ENCODE measurements at regions not wholly inside any gene's neighbourhood (a gene's known extent, or its start where the extent isn't known, plus 50 kb on each side); places are given as distances from the start of the nearest gene placed in this dataset.

GRCh38 chr18:69217196-69218000, 183.3 kb upstream of the DOK6 start:
- no peak for ATAC-seq

GRCh38 chr18:69220529-69220928, 180.2 kb upstream of the DOK6 start:
- DNase-seq (no peak), ATAC-seq (no peak)

More at GRCh38 chr18:69217196-69218000, 183.3 kb upstream of the DOK6 start:
- no peak for DNase-seq

GRCh38 chr18:69222089-69222488, 178.6 kb upstream of the DOK6 start:
- ATAC-seq (no peak), DNase-seq (no peak)

- ATAC-seq, result no peak
- DNase-seq, result no peak
Measured at GRCh38 chr18:69226971-69227370, 173.7 kb upstream of the DOK6 start.

GRCh38 chr18:69230204-69230603, 170.5 kb upstream of the DOK6 start:
- ATAC-seq (no peak), DNase-seq (no peak)

GRCh38 chr18:69233465-69234054, 167.1 kb upstream of the DOK6 start:
- ATAC-seq, result no peak
- DNase-seq, result no peak

- no peak for ATAC-seq
Measured at GRCh38 chr18:69239849-69240674, 160.6 kb upstream of the DOK6 start.

GRCh38 chr18:69246027-69246426, 154.7 kb upstream of the DOK6 start:
- ATAC-seq (no peak), DNase-seq (no peak)

More at GRCh38 chr18:69239849-69240674, 160.6 kb upstream of the DOK6 start:
- no peak for DNase-seq

GRCh38 chr18:69250305-69251151, 150.2 kb upstream of the DOK6 start:
- no peak for DNase-seq
- no peak for ATAC-seq

- no peak for DNase-seq
- no peak for ATAC-seq
Measured at GRCh38 chr18:69257861-69258458, 142.7 kb upstream of the DOK6 start.

GRCh38 chr18:69259282-69259681, 141.4 kb upstream of the DOK6 start:
- no peak for DNase-seq
- no peak for ATAC-seq

GRCh38 chr18:69261406-69261805, 139.3 kb upstream of the DOK6 start:
- ATAC-seq (no peak), DNase-seq (no peak)

GRCh38 chr18:69265656-69266055, 135.0 kb upstream of the DOK6 start:
- DNase-seq (no peak), ATAC-seq (no peak)

- no peak for ATAC-seq
- DNase-seq, result no peak
Measured at GRCh38 chr18:69267895-69268294, 132.8 kb upstream of the DOK6 start.

- no peak for ATAC-seq
Measured at GRCh38 chr18:69282371-69282770, 118.3 kb upstream of the DOK6 start.

GRCh38 chr18:69291044-69291443, 109.6 kb upstream of the DOK6 start:
- DNase-seq (no peak), ATAC-seq (no peak)

More at GRCh38 chr18:69282371-69282770, 118.3 kb upstream of the DOK6 start:
- DNase-seq, result no peak

- ATAC-seq (no peak), DNase-seq (no peak)
Measured at GRCh38 chr18:69291755-69292154, 108.9 kb upstream of the DOK6 start.

- ATAC-seq (no peak), DNase-seq (no peak)
Measured at GRCh38 chr18:69300185-69300584, 100.5 kb upstream of the DOK6 start.

- DNase-seq (no peak), ATAC-seq (no peak)
Measured at GRCh38 chr18:69308619-69309018, 92.1 kb upstream of the DOK6 start.

- DNase-seq (no peak), ATAC-seq (no peak)
Measured at GRCh38 chr18:69326094-69326493, 74.6 kb upstream of the DOK6 start.

GRCh38 chr18:69328086-69328485, 72.6 kb upstream of the DOK6 start:
- no peak for DNase-seq
- peak; percentile 28 for ATAC-seq
